ENCODE measurements at regions not wholly inside any gene's neighbourhood (a gene's known extent, or its start where the extent isn't known, plus 50 kb on each side); places are given as distances from the start of the nearest gene placed in this dataset.

GRCh38 chr1:108075055-108075454 is 110.1 kb upstream of the VAV3 start:
- no peak for TF ChIP-seq CTCF (IDR thresholded peaks at IDR 0.05)
- TF ChIP-seq POLR2A (IDR thresholded peaks at IDR 0.05): no peak

All from suprapubic skin (tissue), 3 donors.